Trophoblast cell (in vitro differentiated cells and primary cell): ENCODE measurements at regions not wholly inside any gene's neighbourhood (a gene's known extent, or its start where the extent isn't known, plus 50 kb on each side); places are given as distances from the start of the nearest gene placed in this dataset.

Experiments
- DNase-seq, 2 donors: peaks; one replicate each; pipeline ENCODE4 v3.0.0-alpha.2; 2016
- H2AFZ ChIP-seq: 2 replicates; pipeline ENCODE4 v1.6.1; 2013; ENCODE audit warnings: low read length, moderate library complexity, mild to moderate bottlenecking; ENCODE audit not compliant: insufficient read depth, poor library complexity
- H2AK5ac ChIP-seq: 2 replicates; pipeline ENCODE4 v1.6.1; 2013; ENCODE audit warnings: mild to moderate bottlenecking, low read length
- H2BK120ac ChIP-seq: 2 replicates; pipeline ENCODE4 v1.6.1; 2013; ENCODE audit warnings: low read length, mild to moderate bottlenecking, moderate library complexity; ENCODE audit not compliant: insufficient read depth, poor library complexity
- H2BK12ac ChIP-seq: 2 replicates; pipeline ENCODE4 v1.6.1; 2013; ENCODE audit warnings: mild to moderate bottlenecking, low read length, moderate library complexity
- H2BK5ac ChIP-seq: 2 replicates; pipeline ENCODE4 v1.6.1; 2013; ENCODE audit warnings: low read length, low read depth, moderate library complexity, mild to moderate bottlenecking; ENCODE audit not compliant: poor library complexity
- H3K14ac ChIP-seq: 2 replicates; pipeline ENCODE4 v1.6.1; 2013; ENCODE audit warnings: mild to moderate bottlenecking, low read length
- H3K18ac ChIP-seq: 2 replicates; pipeline ENCODE4 v1.6.1; 2013; ENCODE audit warnings: mild to moderate bottlenecking, low read length
- H3K23ac ChIP-seq: 2 replicates; pipeline ENCODE4 v1.6.1; 2013; ENCODE audit warnings: low read length
- H3K27ac ChIP-seq: 2 replicates; pipeline ENCODE4 v1.5.1; 2013; ENCODE audit warnings: low read depth, mild to moderate bottlenecking, inconsistent platforms, low read length, moderate library complexity
- H3K27me3 ChIP-seq: 2 replicates; pipeline ENCODE4 v1.6.1; 2013; ENCODE audit warnings: inconsistent platforms, mild to moderate bottlenecking, low read length, moderate library complexity; ENCODE audit not compliant: insufficient read depth
- H3K36me3 ChIP-seq, 2 experiments: 1 replicate in 1 of 2; 2 replicates in 1 of 2; pipeline ENCODE4 v1.6.1; 2013; ENCODE audit warnings: low read length in 2 of 2, mild to moderate bottlenecking in 2 of 2, moderate library complexity in 1 of 2; ENCODE audit not compliant: insufficient read depth in 2 of 2, control insufficient read depth in 1 of 2
- H3K4ac ChIP-seq: 2 replicates; pipeline ENCODE4 v1.6.1; 2013; ENCODE audit warnings: low read depth, mild to moderate bottlenecking, low read length, moderate library complexity
- H3K4me1 ChIP-seq, 2 experiments: 1 replicate in 1 of 2; 2 replicates in 1 of 2; pipeline ENCODE4 v1.6.1; 2013; ENCODE audit warnings: low read length in 2 of 2, mild to moderate bottlenecking in 2 of 2, moderate library complexity in 1 of 2; ENCODE audit not compliant: insufficient read depth in 2 of 2, control insufficient read depth in 1 of 2
- H3K4me2 ChIP-seq: 2 replicates; pipeline ENCODE4 v1.6.1; 2013; ENCODE audit warnings: inconsistent platforms, mild to moderate bottlenecking, low read length, moderate library complexity
- H3K4me3 ChIP-seq: 2 replicates; pipeline ENCODE4 v1.5.1; 2013; ENCODE audit warnings: mild to moderate bottlenecking, low read depth, low read length, inconsistent platforms
- H3K79me1 ChIP-seq: one replicate; pipeline ENCODE4 v1.6.1; 2013; ENCODE audit warnings: low read length
- H3K79me2 ChIP-seq: 2 replicates; pipeline ENCODE4 v1.6.1; 2013; ENCODE audit warnings: low read length, mild to moderate bottlenecking; ENCODE audit not compliant: control insufficient read depth, insufficient read depth, poor library complexity
- H3K9ac ChIP-seq: 2 replicates; pipeline ENCODE4 v1.6.1; 2013; ENCODE audit warnings: mild to moderate bottlenecking, low read length
- H3K9me3 ChIP-seq: 2 replicates; pipeline ENCODE4 v1.6.1; 2013; ENCODE audit warnings: low read depth, mild to moderate bottlenecking, control low read depth, inconsistent platforms, low read length; ENCODE audit not compliant: insufficient read depth
- H4K12ac ChIP-seq: 2 replicates; pipeline ENCODE4 v1.6.1; 2013; ENCODE audit warnings: low read depth, mild to moderate bottlenecking, low read length, moderate library complexity
- H4K8ac ChIP-seq: 2 replicates; pipeline ENCODE4 v1.6.1; 2013; ENCODE audit warnings: low read depth, mild to moderate bottlenecking, low read length, moderate library complexity
- H4K91ac ChIP-seq: one replicate; pipeline ENCODE4 v1.6.1; 2013; ENCODE audit warnings: low read depth, mild to moderate bottlenecking, low read length, moderate library complexity
- WGBS: extraction: QIAGEN DNeasy Blood & Tissue Kit; methylation state at CpG from one replicate; pipeline ENCODE4 v1.1.7; 2013; ENCODE audit warnings: missing lambda C conversion rate; ENCODE audit not compliant: insufficient read length, insufficient coverage; ENCODE audit errors: extremely low coverage; 5-methylcytosine and 5-hydroxymethylcytosine counted together

- DNase-seq, result no peak
- Histone ChIP-seq H3K23ac (no peak overlapping the region), H3K79me1 (peaks cover under 1% of the 10 kb centered on the region), H3K4ac (no peak overlapping the region), H2BK12ac (no peak overlapping the region), H4K12ac (no peak overlapping the region), H3K79me2 (peaks cover 2% of the 10 kb centered on the region), H2AFZ (no peak overlapping the region), H3K36me3 (no peaks in the 10 kb centered on the region), H4K8ac (no peak overlapping the region), H4K91ac (no peak overlapping the region), H3K4me3 (no peak overlapping the region), H2BK120ac (no peak overlapping the region), H3K4me1 (peaks cover 0 to 2% of the 10 kb centered on the region in 2 experiments), H3K4me2 (no peak overlapping the region), H2BK5ac (no peak overlapping the region), H3K18ac (no peak overlapping the region), H3K27ac (no peak overlapping the region), H3K14ac (no peak overlapping the region), H3K9me3 (no peaks in the 10 kb centered on the region), H3K9ac (no peak overlapping the region), H2AK5ac (no peak overlapping the region), H3K27me3 (no peaks in the 10 kb centered on the region)
- WGBS, result no CpG with 5 or more reads among the region's 5 CpGs
Measured at GRCh38 chr1:218568962-218569550, 223.9 kb downstream of the TGFB2 start.

GRCh38 chr1:218570456-218570855 is 225.3 kb downstream of the TGFB2 start:
- Histone ChIP-seq H3K9ac (no peak overlapping the region), H2BK120ac (no peak overlapping the region), H3K79me1 (peaks cover 2% of the 10 kb centered on the region), H2BK12ac (no peak overlapping the region), H3K23ac (no peak overlapping the region), H3K4me1 (peaks cover 0 to 2% of the 10 kb centered on the region in 2 experiments), H4K8ac (no peak overlapping the region), H3K14ac (no peak overlapping the region), H3K4ac (no peak overlapping the region), H3K4me3 (no peak overlapping the region), H3K79me2 (peaks cover 2% of the 10 kb centered on the region), H3K36me3 (no peaks in the 10 kb centered on the region), H3K9me3 (no peaks in the 10 kb centered on the region), H3K27ac (no peak overlapping the region), H3K18ac (no peak overlapping the region), H4K12ac (no peak overlapping the region), H3K4me2 (no peak overlapping the region), H2BK5ac (no peak overlapping the region), H3K27me3 (no peaks in the 10 kb centered on the region), H2AFZ (no peak overlapping the region), H2AK5ac (no peak overlapping the region), H4K91ac (no peak overlapping the region)
- DNase-seq, result peak in 1 of 2 donors; percentile 61
- no CpG with 5 or more reads among the region's 2 CpGs for WGBS

- no CpG with 5 or more reads among the region's 6 CpGs for WGBS
- Histone ChIP-seq H2BK12ac (no peak overlapping the region), H3K9ac (no peak overlapping the region)
Measured at GRCh38 chr1:218571491-218571890, 226.4 kb downstream of the TGFB2 start.

GRCh38 chr1:218572050-218572449 is 226.9 kb downstream of the TGFB2 start:
- no peak overlapping the region for H3K23ac ChIP-seq
- H3K9ac ChIP-seq, result no peak overlapping the region
- no peak overlapping the region for H3K4me2 ChIP-seq
- no peak overlapping the region for H4K91ac ChIP-seq
- no peak overlapping the region for H4K12ac ChIP-seq
- H2AK5ac ChIP-seq, result no peak overlapping the region
- no peak overlapping the region for H2BK12ac ChIP-seq
- peaks cover 2% of the 10 kb centered on the region for H3K79me1 ChIP-seq
- DNase-seq, result no peak
- no peak overlapping the region for H3K18ac ChIP-seq
- no CpG with 5 or more reads among the region's 4 CpGs for WGBS
- H3K4me1 ChIP-seq, result peaks cover 0 to 2% of the 10 kb centered on the region in 2 experiments
- H2BK5ac ChIP-seq, result no peak overlapping the region
- no peaks in the 10 kb centered on the region for H3K36me3 ChIP-seq
- no peaks in the 10 kb centered on the region for H3K27me3 ChIP-seq
- H3K27ac ChIP-seq, result no peak overlapping the region
- peaks cover 2% of the 10 kb centered on the region for H3K79me2 ChIP-seq
- no peaks in the 10 kb centered on the region for H3K9me3 ChIP-seq
- H2AFZ ChIP-seq, result no peak overlapping the region
- H4K8ac ChIP-seq, result no peak overlapping the region
- no peak overlapping the region for H3K14ac ChIP-seq
- H3K4ac ChIP-seq, result no peak overlapping the region
- H2BK120ac ChIP-seq, result no peak overlapping the region
- no peak overlapping the region for H3K4me3 ChIP-seq

More at GRCh38 chr1:218571491-218571890, 226.4 kb downstream of the TGFB2 start:
- no peak overlapping the region for H2AFZ ChIP-seq
- DNase-seq, result no peak
- no peaks in the 10 kb centered on the region for H3K9me3 ChIP-seq
- H3K4me2 ChIP-seq, result no peak overlapping the region
- peaks cover 2% of the 10 kb centered on the region for H3K79me1 ChIP-seq
- no peak overlapping the region for H2BK120ac ChIP-seq
- no peak overlapping the region for H3K14ac ChIP-seq
- H3K27me3 ChIP-seq, result no peaks in the 10 kb centered on the region
- no peak overlapping the region for H3K4me3 ChIP-seq
- H3K79me2 ChIP-seq, result peaks cover 2% of the 10 kb centered on the region
- no peak overlapping the region for H2BK5ac ChIP-seq
- H3K36me3 ChIP-seq, result no peaks in the 10 kb centered on the region
- peaks cover 0 to 2% of the 10 kb centered on the region in 2 experiments for H3K4me1 ChIP-seq
- no peak overlapping the region for H3K18ac ChIP-seq
- no peak overlapping the region for H2AK5ac ChIP-seq
- H3K23ac ChIP-seq, result no peak overlapping the region
- no peak overlapping the region for H4K12ac ChIP-seq
- H3K27ac ChIP-seq, result no peak overlapping the region
- no peak overlapping the region for H4K91ac ChIP-seq
- no peak overlapping the region for H4K8ac ChIP-seq
- H3K4ac ChIP-seq, result no peak overlapping the region
